GM21619 (cell line): ENCODE measurements at regions not wholly inside any gene's neighbourhood (a gene's known extent, or its start where the extent isn't known, plus 50 kb on each side); places are given as distances from the start of the nearest gene placed in this dataset.

Experiments
- ATAC-seq: cut with Tn5 transposase; IDR thresholded peaks from one replicate; pipeline ENCODE4 v1.9.1; 2021; ENCODE audit not compliant: unreplicated experiment

GRCh38 chr5:6198531-6198930 lies 179.8 kb downstream of the MED10 start:
- no peak for ATAC-seq

GRCh38 chr5:6197427-6197826 lies 180.9 kb downstream of the MED10 start:
- ATAC-seq: no peak

DNA sequence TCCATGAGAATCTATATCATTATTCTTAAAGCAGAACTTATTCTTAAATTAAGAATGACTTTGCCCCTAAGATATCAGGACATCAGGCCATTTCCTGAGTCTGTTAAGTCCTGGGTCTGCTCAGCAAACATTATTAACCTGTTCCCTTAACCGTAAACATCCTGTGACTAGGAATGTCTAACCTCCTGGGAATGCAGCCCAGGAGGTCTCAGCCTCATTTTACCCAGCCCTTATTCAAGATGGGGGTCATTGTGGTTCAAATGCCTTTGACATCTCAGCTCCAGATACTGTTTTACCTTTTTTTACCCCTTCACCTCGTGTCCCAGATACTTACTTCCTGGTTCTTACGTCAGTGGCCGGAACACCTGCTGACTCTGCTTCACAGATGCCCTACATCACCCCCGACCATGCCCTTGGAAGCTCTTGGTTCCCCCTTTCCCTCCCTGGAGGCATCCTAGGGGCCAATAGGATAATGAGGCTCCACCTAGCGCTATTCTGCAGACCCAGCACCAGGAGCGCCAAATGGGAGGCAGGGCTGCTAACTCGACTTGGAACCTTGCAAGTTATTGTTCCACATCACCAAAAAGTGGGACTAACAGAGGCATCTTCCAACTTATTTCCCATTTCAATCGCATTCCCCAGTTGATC lies 182.5 kb downstream of the MED10 start:
- ATAC-seq: no peak

- ATAC-seq: no peak
Measured at GRCh38 chr5:6194906-6195612, 183.3 kb downstream of the MED10 start.

DNA sequence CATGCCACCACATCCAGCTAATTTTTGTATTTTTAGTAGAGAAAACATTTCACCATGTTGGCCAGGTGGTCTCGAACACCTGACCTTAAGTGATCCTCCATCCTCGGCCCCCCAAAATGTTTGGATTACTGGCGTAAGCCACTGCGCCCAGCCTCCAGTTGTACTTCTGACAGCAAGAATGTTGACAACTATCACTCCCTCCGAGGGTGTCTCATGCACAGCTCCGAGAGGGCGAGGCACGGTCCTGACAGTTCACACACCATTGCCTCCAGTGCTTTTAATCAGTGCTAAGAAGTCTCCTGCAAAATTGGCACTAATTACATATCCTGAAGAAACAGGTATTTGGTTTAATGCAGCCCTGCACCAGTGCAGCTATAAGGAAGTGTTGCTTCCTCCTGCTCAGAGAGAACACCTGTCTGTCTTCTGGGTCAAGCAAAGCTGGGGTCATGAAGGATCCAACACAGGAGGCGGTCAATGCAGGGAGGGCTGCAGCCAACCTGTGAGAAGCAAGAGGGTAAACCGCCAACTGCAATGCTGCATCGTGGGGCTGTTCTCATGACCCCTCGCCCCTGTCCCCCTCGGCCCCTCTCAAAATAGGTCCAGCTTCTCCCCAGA lies 184.0 kb downstream of the MED10 start:
- ATAC-seq: no peak

DNA sequence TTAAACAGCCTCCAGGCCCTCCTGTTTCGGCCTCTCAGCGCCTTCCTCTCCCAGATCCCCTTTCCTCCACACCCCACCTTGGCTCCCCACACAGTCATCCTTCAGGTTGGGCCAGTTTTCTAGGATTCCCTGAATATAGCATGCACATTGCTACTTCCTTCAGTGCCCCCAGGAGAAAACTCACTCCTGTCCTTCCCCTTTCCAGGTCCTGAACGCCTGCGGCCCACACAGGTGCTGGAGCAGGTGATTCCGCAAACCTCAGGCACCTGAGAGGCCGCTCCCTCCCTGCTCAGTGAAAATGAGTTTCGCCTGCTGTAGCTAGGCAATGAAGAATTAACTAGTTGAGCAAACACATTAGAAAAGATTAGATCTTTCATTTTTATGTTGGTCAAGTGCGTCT lies 185.0 kb downstream of the MED10 start:
- no peak for ATAC-seq

DNA sequence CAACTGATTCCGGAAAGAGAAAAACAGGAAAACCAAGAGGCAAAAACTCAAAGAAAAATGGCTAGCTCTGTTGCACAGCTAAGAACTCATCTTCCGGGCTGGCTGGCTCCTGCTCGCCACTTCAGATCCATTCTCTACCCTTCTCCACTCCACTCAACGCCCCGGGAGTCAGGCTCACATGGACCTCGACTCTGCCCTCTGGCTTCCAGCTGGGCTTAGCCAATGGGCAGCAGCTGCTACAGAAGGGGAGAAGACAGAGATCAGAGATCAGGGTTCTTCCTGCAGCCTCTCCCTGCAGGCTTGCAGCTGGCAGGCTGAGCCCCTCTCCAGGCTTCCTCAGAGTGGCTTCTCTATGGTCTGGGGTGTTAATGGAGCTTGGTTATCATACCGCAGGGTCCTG lies 187.5 kb downstream of the MED10 start:
- ATAC-seq: no peak

- ATAC-seq: no peak
Measured at GRCh38 chr5:6188976-6189375, 189.4 kb downstream of the MED10 start.

- peak; percentile 95 for ATAC-seq
Measured at GRCh38 chr5:6188344-6188743, 190.0 kb downstream of the MED10 start.

- ATAC-seq: no peak
Measured at GRCh38 chr5:6187501-6187900, 190.8 kb downstream of the MED10 start.

- ATAC-seq: no peak
Measured at GRCh38 chr5:6185574-6185973, 192.8 kb downstream of the MED10 start.

DNA sequence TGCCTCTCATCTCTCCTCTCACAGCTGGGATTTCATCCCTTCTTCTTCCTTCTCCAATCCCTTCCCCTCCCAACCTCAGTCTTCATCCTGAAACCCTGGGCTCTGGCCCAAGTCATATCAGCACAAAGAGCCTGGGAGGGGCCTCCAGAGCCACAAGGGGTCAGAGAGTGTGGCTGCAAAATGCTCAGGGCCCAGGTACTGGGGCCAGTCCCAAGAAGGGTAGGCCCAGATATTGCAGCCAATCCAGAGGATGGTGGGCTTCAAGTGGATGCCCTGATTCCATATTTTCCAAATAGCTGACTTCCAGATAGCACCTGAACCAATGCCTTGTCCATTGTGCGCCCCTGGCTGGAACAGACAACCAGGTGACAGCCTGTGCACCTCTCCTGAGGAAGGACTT lies 193.9 kb downstream of the MED10 start:
- no peak for ATAC-seq

DNA sequence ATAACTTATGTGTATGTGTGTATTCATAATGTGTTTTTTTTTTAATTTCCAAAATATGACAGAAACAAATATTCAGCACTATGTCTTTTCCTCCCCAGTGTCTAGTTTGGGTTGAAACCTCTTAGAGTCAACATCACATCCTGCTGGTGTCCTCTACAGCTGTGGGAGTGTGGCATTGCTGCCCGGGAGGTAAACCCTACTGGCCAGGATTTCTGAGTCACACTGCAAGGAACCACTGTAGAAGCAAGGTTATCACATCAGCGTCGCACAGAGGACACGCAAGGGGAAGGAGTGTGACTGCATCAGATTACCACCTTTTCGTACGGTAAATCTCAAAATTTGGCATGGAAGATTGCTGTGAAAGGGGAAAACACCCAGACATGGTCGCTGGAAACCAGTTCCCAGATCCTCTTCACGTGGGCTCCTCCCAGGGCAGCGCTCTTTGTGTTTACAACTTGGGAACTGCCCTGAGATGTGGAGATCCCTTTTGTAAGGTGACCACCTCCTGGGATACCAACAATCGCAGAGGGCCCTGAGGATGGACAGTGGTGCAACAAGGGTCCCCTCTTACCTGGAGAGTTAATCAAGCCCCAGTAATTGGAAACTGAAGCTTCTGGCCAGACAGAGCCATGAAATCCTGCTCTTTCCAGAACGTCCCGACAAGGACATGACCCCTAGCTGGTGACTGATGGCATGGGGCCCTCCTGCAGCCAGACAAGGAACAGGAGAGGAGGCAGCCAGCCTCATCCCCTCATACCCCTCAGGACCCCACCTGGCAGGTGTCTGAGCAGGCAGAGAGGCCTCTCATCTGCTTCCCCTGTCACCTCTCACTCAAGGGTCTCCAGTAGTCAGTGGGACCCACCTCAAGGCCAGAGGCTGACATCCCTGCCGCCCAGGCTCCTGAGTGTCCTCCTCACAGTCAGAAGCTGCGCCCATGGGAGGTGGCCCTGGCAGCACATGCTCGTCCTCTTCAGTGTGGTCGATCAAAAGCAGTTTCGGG lies 194.7 kb downstream of the MED10 start:
- ATAC-seq: no peak

GRCh38 chr5:6182271-6182815 lies 196.0 kb downstream of the MED10 start:
- ATAC-seq: no peak

DNA sequence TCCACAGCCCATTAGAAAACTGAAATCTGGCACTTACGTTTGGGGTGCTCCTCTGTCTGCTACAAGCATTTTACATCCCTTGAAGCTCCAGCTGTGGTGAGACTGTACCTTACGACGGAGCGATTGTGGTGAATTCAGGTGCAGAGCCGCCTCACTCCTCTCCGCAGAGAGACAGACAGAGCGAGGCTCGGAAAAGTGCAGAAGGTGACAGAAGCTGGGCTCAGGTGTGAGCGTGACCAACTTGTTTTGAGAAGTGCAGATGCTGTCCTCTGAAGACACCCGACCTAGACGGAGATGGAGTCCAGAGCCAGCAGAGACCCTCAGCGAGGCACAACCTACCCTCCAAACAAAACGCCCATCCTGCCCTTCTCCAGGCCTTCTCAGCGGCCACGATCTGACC lies 196.5 kb downstream of the MED10 start:
- ATAC-seq: no peak

- ATAC-seq: no peak
Measured at GRCh38 chr5:6181147-6181729, 197.1 kb downstream of the MED10 start.

GRCh38 chr5:6180231-6180872 lies 198.0 kb downstream of the MED10 start:
- ATAC-seq: no peak

DNA sequence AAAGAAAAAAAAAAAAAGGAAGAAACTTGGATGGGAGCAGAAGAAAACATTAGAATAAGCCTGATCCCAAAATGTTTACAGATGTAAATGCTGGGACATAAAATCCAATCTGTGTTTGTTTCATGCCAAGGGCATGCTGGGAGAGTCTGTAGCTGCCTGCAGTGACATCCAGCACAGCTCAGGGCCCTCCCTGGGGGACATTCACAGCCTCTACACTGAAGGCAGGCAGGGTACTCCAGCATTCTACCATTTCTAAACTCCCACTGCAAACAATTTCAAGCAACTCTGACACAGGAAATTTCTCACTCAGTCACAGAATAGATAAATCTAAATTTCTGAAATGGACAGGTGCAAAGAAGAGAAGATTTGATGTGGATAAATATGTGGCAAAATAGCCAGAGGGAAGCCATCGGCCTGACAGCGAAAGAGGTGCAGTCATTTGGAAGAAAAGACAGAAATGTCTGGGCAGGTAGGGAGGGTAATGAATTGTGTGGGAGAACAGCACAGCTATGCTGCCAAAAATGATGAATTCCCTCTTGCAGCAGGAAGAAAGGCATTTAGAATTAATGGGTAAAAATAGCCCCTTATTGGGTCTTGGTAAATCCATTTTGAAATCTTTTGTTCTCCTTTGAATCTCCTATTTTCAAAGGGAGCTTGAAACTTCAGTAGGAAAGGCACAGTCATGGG lies 199.4 kb downstream of the MED10 start:
- ATAC-seq: no peak

- no peak for ATAC-seq
Measured at GRCh38 chr5:6177926-6178325, 200.4 kb downstream of the MED10 start.
